ENCODE measurements at regions not wholly inside any gene's neighbourhood (a gene's known extent, or its start where the extent isn't known, plus 50 kb on each side); places are given as distances from the start of the nearest gene placed in this dataset.

GRCh38 chr4:89551191-89551590 is 243.6 kb upstream of the GPRIN3 start:
- TF ChIP-seq CTCF (IDR thresholded peaks at IDR 0.05) (no peak), POLR2A (IDR thresholded peaks at IDR 0.05) (no peak)

All from heart left ventricle (tissue), 13 donors.